DND-41 (cell line): ENCODE measurements at regions not wholly inside any gene's neighbourhood (a gene's known extent, or its start where the extent isn't known, plus 50 kb on each side); places are given as distances from the start of the nearest gene placed in this dataset.
"Not testable (repeated sequence)": the region's sequence is repeated elsewhere in the genome, so short reads cannot be mapped to it uniquely, and the experiment has no call there.

Experiments
- ATAC-seq: fragments of 200-7000 bp; cut with Tn5 transposase; 3 replicates; pipeline ENCODE4 v1.9.1; 2021; ENCODE audit warnings: low read depth; ENCODE audit not compliant: insufficient read depth
- DNase-seq: peaks from one replicate; pipeline ENCODE4 v3.0.0-alpha.2; 2020
- H2AFZ ChIP-seq: 2 replicates; pipeline ENCODE4 v1.6.0; 2012; ENCODE audit warnings: low read depth, low read length
- H3K27ac ChIP-seq: 2 replicates; pipeline ENCODE4 v1.5.1; 2012; ENCODE audit warnings: low read length, inconsistent platforms
- H3K27me3 ChIP-seq: fragments of 200-600 bp; sonication (generic); 2 replicates; pipeline ENCODE4 v1.6.0; 2012; ENCODE audit warnings: low read length, mild to moderate bottlenecking, inconsistent platforms; ENCODE audit not compliant: insufficient read depth, poor library complexity
- H3K36me3 ChIP-seq: 2 replicates; pipeline ENCODE4 v1.5.1; 2012; ENCODE audit warnings: low read length, inconsistent platforms; ENCODE audit not compliant: insufficient read depth
- H3K4me1 ChIP-seq: 2 replicates; pipeline ENCODE4 v1.5.1; 2012; ENCODE audit warnings: mild to moderate bottlenecking, low read length; ENCODE audit not compliant: insufficient read depth
- H3K4me2 ChIP-seq: 2 replicates; pipeline ENCODE4 v1.6.0; 2012; ENCODE audit warnings: mild to moderate bottlenecking, moderate library complexity, low read length, inconsistent platforms; ENCODE audit not compliant: insufficient read depth
- H3K4me3 ChIP-seq, 2 experiments: fragments of 200-600 bp in 1 of 2; shearing (Covaris generic) in 1 of 2; 2 replicates each; pipeline ENCODE4 v1.5.1; 2012 to 2016; ENCODE audit warnings: inconsistent platforms in 2 of 2, low read length in 2 of 2, mild to moderate bottlenecking in 2 of 2, low read depth in 1 of 2, moderate library complexity in 1 of 2
- H3K79me2 ChIP-seq: 2 replicates; pipeline ENCODE4 v1.6.0; 2012; ENCODE audit warnings: low read length, inconsistent platforms; ENCODE audit not compliant: insufficient read depth
- H3K9ac ChIP-seq: 2 replicates; pipeline ENCODE4 v1.6.0; 2012; ENCODE audit warnings: low read depth, mild to moderate bottlenecking, inconsistent platforms, low read length, moderate library complexity
- H3K9me3 ChIP-seq: 2 replicates; pipeline ENCODE4 v1.5.1; 2012; ENCODE audit warnings: low read length, moderate library complexity, mild to moderate bottlenecking, inconsistent platforms; ENCODE audit not compliant: insufficient read depth, severe bottlenecking
- H4K20me1 ChIP-seq: 2 replicates; pipeline ENCODE4 v1.6.0; 2012; ENCODE audit warnings: low read length; ENCODE audit not compliant: insufficient read depth
- EZH2 ChIP-seq: IDR thresholded peaks from 3 replicates; pipeline ENCODE4 v1.6.1; 2012; ENCODE audit warnings: borderline replicate concordance, low read depth, mild to moderate bottlenecking, moderate library complexity, low read length, inconsistent platforms; ENCODE audit not compliant: severe bottlenecking
- TF ChIP-seq, protein P1 (sequence below): IDR thresholded peaks from 2 replicates; pipeline ENCODE4 v1.5.1; 2012; ENCODE audit warnings: borderline replicate concordance, low read length, moderate library complexity, mild to moderate bottlenecking; ENCODE audit not compliant: poor library complexity, severe bottlenecking; ENCODE audit errors: extremely low read depth

DNA sequence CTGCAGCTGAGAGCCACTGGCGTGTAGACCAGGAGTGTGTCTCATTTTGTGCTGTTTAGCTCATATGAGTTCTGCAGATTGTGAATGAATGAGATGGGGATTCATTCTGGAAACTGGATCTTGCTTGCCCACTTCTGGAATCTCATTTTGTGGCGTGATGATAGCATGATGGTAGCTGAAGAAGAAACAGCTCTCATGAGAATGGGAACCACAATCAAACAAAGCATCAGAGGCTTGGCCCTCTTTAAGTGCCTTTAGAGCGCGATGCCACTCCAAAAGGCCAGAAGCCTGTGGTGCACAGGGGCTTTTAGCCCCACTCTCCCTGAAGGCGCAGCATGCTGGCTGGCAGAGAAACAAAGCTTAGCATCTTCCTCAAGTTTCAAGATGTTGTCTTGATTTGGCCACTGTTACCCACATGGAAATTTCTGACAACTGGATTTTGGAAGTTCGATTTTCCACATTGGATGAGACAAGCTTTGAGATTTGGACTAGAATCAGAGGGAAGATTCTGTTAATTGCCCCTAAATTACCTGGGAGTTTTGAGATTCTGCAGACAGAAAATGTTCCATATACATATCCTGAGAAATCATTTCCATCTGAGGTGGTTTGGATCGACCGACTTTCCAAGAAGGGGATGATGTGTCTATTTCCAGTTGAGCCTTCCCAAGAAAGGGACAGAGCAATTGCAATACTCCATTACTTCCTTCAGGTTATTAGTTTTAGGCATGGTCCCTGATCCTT lies 234.5 kb downstream of the VAPA start:
- no peaks in the 10 kb centered on the region for H3K79me2 ChIP-seq
- H3K27ac ChIP-seq: no peak overlapping the region
- H3K27me3 ChIP-seq: no peaks in the 10 kb centered on the region
- ATAC-seq (no peak), DNase-seq (no peak)
- H2AFZ ChIP-seq: no peak overlapping the region
- no peaks in the 10 kb centered on the region for H3K4me1 ChIP-seq
- no peaks in the 10 kb centered on the region for H3K9me3 ChIP-seq
- no peaks in the 10 kb centered on the region for H3K36me3 ChIP-seq
- no peak overlapping the region for H3K9ac ChIP-seq
- no peak for TF ChIP-seq EZH2
- TF ChIP-seq, protein P1, sequence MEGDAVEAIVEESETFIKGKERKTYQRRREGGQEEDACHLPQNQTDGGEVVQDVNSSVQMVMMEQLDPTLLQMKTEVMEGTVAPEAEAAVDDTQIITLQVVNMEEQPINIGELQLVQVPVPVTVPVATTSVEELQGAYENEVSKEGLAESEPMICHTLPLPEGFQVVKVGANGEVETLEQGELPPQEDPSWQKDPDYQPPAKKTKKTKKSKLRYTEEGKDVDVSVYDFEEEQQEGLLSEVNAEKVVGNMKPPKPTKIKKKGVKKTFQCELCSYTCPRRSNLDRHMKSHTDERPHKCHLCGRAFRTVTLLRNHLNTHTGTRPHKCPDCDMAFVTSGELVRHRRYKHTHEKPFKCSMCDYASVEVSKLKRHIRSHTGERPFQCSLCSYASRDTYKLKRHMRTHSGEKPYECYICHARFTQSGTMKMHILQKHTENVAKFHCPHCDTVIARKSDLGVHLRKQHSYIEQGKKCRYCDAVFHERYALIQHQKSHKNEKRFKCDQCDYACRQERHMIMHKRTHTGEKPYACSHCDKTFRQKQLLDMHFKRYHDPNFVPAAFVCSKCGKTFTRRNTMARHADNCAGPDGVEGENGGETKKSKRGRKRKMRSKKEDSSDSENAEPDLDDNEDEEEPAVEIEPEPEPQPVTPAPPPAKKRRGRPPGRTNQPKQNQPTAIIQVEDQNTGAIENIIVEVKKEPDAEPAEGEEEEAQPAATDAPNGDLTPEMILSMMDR: no peak
- H4K20me1 ChIP-seq: no peaks in the 10 kb centered on the region
- H3K4me3 ChIP-seq: no peak overlapping the region
- no peak overlapping the region for H3K4me2 ChIP-seq

DNA sequence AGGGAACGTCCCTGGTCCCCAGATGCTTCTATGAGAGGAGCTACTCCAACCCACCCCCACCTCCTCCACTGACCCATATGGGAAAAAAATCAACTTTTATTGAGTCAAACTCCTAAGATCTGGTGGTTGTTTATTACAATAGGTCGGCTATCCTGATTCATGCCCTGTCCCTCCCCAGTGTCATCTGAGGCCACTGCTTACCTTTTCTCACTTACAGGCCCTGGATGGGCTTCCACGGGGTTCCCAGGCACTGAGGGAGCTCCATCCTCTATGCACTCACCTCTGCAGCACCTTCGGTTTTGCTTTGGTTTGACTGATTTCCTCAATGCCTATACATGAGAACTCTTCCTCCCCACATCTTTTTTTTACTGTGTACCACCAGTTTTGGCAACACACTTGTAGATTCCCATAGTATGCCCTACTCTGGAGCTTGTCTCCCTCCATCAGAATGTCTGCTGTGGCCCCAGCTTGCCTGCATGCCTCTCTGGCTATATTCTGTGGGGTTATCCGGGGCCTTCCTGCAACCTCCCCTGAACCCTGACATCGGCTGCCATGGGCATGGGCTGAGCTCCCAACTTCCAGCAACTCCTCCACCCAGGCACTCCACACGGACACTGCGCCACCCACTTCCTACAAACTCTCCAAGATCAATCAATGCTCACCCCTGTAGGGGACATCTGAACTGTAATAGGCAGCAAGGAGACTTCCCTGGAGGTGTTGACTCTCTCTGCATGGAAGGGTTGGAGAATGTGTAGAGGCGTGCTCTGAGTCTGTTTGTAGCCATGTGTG lies 236.1 kb downstream of the VAPA start:
- H3K9ac ChIP-seq: no peak overlapping the region
- H3K79me2 ChIP-seq: no peaks in the 10 kb centered on the region
- H2AFZ ChIP-seq: no peak overlapping the region
- TF ChIP-seq, protein P1: no peak
- no peak for TF ChIP-seq EZH2
- no peaks in the 10 kb centered on the region for H3K36me3 ChIP-seq
- ATAC-seq (no peak), DNase-seq (no peak)
- H4K20me1 ChIP-seq: no peaks in the 10 kb centered on the region
- no peak overlapping the region for H3K4me2 ChIP-seq
- no peak overlapping the region for H3K27ac ChIP-seq
- H3K9me3 ChIP-seq: no peaks in the 10 kb centered on the region
- no peaks in the 10 kb centered on the region for H3K4me1 ChIP-seq
- no peaks in the 10 kb centered on the region for H3K27me3 ChIP-seq
- no peak overlapping the region for H3K4me3 ChIP-seq

DNA sequence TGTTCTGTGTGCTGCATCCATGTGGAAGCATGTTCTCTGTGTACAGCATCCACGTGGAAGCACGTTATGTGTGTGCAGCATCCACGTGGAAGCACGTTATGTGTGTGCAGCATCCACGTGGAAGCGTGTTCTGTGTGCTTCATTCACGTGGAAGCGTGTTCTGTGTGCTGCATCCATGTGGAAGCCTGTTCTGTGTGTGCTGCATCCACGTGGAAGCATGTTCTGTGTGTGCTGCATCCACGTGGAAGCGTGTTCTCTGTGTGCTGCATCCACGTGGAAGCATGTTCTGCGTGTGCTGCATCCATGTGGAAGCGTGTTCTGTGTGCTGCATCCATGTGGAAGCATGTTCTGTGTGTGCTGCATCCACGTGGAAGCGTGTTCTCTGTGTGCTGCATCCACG lies 236.8 kb downstream of the VAPA start:
- not testable (repeated sequence) for H3K4me2 ChIP-seq, H3K79me2 ChIP-seq, ATAC-seq, H2AFZ ChIP-seq, DNase-seq, H3K27ac ChIP-seq, H3K27me3 ChIP-seq, H3K9me3 ChIP-seq, H3K9ac ChIP-seq, H3K4me3 ChIP-seq, H3K4me1 ChIP-seq, H4K20me1 ChIP-seq, H3K36me3 ChIP-seq

DNA sequence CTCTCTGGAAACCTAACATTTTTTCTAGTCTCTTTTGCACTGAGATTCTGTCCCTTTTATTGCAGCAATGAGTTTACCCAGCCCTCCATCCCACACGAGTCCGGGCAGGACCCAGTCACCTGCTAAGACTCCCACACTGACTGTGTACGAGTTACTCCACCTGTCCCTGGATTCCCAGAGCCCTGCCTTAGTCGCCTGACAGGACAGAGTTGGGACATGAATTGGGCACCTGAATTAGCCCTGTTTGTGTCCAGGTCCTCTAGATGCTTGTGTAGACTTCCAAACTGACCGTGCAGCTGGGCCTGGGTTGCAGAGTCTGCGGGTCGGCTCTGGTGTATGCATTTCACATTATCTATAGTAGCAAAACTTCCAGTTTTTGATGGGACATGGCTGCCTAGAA lies 238.7 kb downstream of the VAPA start:
- H3K27ac ChIP-seq: no peak overlapping the region
- H2AFZ ChIP-seq: no peak overlapping the region
- H3K4me2 ChIP-seq: no peak overlapping the region
- ATAC-seq (no peak), DNase-seq (no peak)
- no peaks in the 10 kb centered on the region for H3K79me2 ChIP-seq
- TF ChIP-seq, protein P1: no peak
- no peak for TF ChIP-seq EZH2
- no peaks in the 10 kb centered on the region for H3K9me3 ChIP-seq
- H3K9ac ChIP-seq: no peak overlapping the region
- H4K20me1 ChIP-seq: no peaks in the 10 kb centered on the region
- H3K27me3 ChIP-seq: no peaks in the 10 kb centered on the region
- no peaks in the 10 kb centered on the region for H3K4me1 ChIP-seq
- H3K4me3 ChIP-seq: no peak overlapping the region
- H3K36me3 ChIP-seq: no peaks in the 10 kb centered on the region
